ENCODE measurements at regions not wholly inside any gene's neighbourhood (a gene's known extent, or its start where the extent isn't known, plus 50 kb on each side); places are given as distances from the start of the nearest gene placed in this dataset.

DNA sequence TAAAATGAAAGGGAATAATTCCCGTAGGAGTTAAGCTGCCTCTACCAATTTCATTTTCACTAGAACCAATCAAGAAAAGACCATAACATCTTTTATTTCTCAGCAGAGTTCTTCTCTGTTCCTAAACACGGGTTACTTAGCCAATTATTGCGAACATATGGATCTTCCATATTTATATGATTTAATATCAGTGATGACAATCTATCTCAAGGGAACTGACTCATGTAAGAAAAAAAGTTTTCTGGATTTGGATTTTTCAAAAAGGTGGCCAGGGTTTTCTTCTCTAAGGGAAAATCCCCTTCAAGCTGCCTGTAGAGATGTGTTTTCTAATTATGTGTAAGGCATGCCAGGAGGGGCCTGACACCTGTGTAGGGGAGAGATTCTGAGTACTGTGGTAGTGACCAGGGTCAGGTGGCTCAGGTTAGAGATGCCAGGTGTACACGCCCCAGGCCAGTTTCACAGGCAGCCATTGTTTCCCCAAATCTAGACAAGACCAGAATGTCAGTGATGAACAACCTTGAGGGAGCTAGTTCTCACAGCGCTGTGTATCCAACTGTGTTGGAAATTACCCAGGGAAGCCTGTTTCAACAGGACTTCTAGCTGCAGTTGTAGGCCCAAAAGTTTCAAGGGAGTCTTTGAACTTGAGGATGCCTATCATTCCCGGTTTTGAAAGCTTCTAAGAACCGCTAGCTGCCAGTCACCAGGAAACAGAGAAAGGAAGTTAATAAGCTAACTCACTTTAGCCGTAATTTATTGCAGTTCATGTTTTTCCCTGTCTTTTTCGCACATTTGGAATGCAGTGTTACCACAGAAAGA is 572.5 kb upstream of the RGMB start:
- Histone ChIP-seq H3K36me3 (ENCODE audit: insufficient read depth, low read length) (no peaks in the 10 kb centered on the region), H2AFZ (ENCODE audit: low read length, unreplicated experiment) (no peak overlapping the region), H3K4me3 (ENCODE audit: low read depth, low read length) (no peak overlapping the region)

DNA sequence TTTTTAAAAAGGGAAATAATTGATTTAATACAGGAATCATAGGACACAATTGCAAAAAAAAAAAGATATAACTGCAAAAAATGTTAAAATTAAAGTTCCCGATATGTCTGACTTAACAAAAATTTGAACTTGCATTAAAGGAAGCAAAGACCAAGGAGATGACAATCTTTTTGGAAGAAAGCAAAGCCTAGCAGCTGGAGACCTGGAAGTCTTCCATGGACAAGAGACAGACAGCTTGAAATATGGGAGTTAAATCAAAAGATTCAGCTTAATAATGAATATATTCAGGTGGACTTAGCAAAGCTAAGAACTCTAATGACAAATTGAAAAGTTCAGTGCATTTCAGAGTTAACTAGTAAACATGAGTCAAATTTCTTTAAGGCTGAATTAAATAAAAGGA is 568.7 kb upstream of the RGMB start:
- Histone ChIP-seq H2AFZ (ENCODE audit: low read length, unreplicated experiment) (no peak overlapping the region), H3K36me3 (ENCODE audit: insufficient read depth, low read length) (no peaks in the 10 kb centered on the region), H3K4me3 (ENCODE audit: low read depth, low read length) (no peak overlapping the region), H3K79me2 (ENCODE audit: control insufficient read depth, insufficient read depth, low read length, unreplicated experiment) (no peaks in the 10 kb centered on the region), H3K4me1 (ENCODE audit: control insufficient read depth, insufficient read depth, low read length, unreplicated experiment) (peaks cover 10% of the 10 kb centered on the region), H3K27me3 (ENCODE audit: insufficient read depth, low read length) (no peaks in the 10 kb centered on the region), H3K27ac (ENCODE audit: low read depth, low read length) (no peak overlapping the region)

More for the DNA sequence above, 572.5 kb upstream of the RGMB start:
- H3K79me2 ChIP-seq (ENCODE audit: control insufficient read depth, insufficient read depth, low read length, unreplicated experiment) = no peaks in the 10 kb centered on the region
- no peak overlapping the region for H3K27ac ChIP-seq (ENCODE audit: low read depth, low read length)
- H3K4me1 ChIP-seq (ENCODE audit: control insufficient read depth, insufficient read depth, low read length, unreplicated experiment) = peaks cover 5% of the 10 kb centered on the region
- no peaks in the 10 kb centered on the region for H3K27me3 ChIP-seq (ENCODE audit: insufficient read depth, low read length)

DNA sequence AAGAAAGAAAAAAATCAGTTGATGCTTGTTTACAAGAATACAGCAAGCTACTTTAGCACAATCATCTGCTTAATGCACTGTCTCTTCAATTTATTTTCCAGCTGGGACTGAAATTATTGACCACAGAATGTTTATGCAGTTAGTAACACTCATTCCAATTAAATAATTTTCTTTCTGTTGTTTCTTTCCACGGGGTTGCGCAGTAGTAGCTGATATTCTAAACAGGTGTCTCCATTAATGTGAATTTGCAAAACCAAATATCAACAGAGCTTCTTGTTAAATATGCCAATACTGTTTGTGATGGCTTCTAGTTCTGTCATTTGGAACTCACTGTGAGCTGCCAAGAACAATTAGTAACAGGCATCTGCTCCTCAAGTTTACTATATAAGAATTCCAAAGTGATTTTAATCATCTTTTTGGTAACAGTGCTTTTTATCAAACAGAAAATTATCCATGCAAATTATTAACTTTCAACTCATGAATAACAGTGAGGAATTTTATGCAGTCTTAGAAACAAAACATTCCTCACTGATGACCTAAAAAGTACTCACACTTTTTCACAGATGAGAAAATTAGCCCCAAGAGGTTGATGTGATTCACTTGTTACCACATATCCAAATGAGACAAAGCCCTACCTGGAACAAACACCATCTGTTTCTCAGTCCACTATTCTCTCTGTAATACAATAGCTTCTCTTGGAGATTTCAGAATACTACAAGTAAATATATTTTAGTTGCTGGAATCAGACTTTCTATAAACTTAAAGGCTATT is 567.6 kb upstream of the RGMB start:
- Histone ChIP-seq H2AFZ (ENCODE audit: low read length, unreplicated experiment) (peak overlapping the region; percentile 30), H3K4me1 (ENCODE audit: control insufficient read depth, insufficient read depth, low read length, unreplicated experiment) (peaks cover 10% of the 10 kb centered on the region), H3K79me2 (ENCODE audit: control insufficient read depth, insufficient read depth, low read length, unreplicated experiment) (no peaks in the 10 kb centered on the region), H3K27me3 (ENCODE audit: insufficient read depth, low read length) (no peaks in the 10 kb centered on the region), H3K4me3 (ENCODE audit: low read depth, low read length) (no peak overlapping the region), H3K36me3 (ENCODE audit: insufficient read depth, low read length) (no peaks in the 10 kb centered on the region), H3K27ac (ENCODE audit: low read depth, low read length) (no peak overlapping the region)

DNA sequence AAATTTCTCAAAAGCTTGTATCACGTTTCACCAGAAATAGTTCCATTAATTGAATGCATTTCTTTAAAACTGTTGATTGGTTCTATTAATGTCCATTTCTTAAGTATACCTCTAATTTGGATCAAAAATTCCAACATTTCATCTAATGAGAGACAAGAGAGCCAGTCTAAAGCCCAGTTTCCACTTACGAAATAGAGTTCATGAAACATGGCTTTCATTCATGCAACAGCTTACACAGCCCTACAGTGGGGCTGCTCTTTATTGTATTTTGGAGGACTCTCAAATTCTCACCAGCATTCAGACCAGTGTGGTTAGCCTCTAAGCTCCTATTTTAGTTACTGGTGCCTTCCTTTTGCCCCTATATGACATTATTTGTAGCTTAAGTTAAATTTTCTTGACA is 566.9 kb upstream of the RGMB start:
- Histone ChIP-seq H3K36me3 (ENCODE audit: insufficient read depth, low read length) (no peaks in the 10 kb centered on the region), H2AFZ (ENCODE audit: low read length, unreplicated experiment) (no peak overlapping the region), H3K27ac (ENCODE audit: low read depth, low read length) (no peak overlapping the region), H3K79me2 (ENCODE audit: control insufficient read depth, insufficient read depth, low read length, unreplicated experiment) (no peaks in the 10 kb centered on the region), H3K4me3 (ENCODE audit: low read depth, low read length) (no peak overlapping the region), H3K4me1 (ENCODE audit: control insufficient read depth, insufficient read depth, low read length, unreplicated experiment) (peaks cover 10% of the 10 kb centered on the region), H3K27me3 (ENCODE audit: insufficient read depth, low read length) (no peaks in the 10 kb centered on the region)

DNA sequence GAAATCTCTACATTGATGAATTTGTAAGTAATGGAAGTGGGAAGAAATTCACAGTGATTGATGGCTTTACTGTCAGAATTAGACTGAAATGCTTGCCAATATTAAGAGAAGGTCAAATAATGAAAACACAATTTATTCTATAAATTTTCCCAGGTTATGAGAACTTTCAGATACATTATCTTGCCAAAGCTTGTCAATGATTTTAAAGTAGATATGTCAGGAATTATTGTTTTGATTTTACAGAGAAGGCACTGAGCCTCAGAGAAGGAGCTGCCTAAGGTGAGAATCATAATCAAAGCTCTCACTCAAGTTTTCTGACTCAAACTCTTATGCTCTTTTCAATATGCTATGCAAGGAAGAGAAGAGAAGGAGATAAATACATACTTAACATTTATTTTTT is 564.0 kb upstream of the RGMB start:
- Histone ChIP-seq H3K36me3 (ENCODE audit: insufficient read depth, low read length) (no peaks in the 10 kb centered on the region), H3K27ac (ENCODE audit: low read depth, low read length) (no peak overlapping the region), H3K27me3 (ENCODE audit: insufficient read depth, low read length) (no peaks in the 10 kb centered on the region), H3K4me1 (ENCODE audit: control insufficient read depth, insufficient read depth, low read length, unreplicated experiment) (peaks cover 13% of the 10 kb centered on the region), H3K4me3 (ENCODE audit: low read depth, low read length) (no peak overlapping the region), H3K79me2 (ENCODE audit: control insufficient read depth, insufficient read depth, low read length, unreplicated experiment) (no peaks in the 10 kb centered on the region), H2AFZ (ENCODE audit: low read length, unreplicated experiment) (no peak overlapping the region)

DNA sequence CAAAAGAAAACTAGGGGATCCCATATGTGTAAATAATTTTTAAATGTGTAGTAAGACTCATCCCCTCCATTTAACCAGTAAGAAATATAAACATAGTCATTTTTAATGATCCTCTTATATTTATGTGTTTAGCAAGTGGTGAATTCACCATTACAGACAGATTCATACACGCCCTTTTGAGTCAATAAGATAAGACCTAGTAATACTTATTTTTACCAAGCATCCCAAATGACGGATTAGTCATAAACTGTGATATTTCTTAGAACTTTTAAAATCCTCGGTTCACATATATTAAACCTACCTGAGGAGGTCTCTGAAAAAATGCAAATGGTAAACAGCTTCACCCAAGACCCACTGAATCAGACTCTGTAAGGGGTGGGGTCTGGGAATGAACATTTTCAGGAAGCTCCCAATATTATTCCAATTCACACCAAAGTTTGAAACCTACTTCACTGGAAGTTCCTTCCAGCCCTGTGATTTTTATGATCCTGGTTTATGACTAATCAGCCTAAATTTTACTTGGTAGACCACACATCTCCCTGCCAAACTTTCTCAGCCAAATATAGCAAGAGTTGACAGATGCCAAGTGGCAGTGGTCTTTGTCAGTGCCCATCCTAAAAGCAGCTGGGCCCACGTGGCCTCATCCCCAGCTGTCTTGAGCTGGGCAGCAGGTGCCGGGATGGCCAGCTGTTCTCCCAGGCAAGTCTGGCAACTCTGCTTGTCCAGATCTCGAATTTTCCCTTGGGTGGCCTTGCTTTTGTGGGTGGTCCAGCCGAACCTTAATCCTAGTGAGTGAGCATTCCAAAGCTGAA is 559.0 kb upstream of the RGMB start:
- Histone ChIP-seq H3K79me2 (ENCODE audit: control insufficient read depth, insufficient read depth, low read length, unreplicated experiment) (no peaks in the 10 kb centered on the region), H3K4me3 (ENCODE audit: low read depth, low read length) (no peak overlapping the region), H3K4me1 (ENCODE audit: control insufficient read depth, insufficient read depth, low read length, unreplicated experiment) (peaks cover 9% of the 10 kb centered on the region), H3K36me3 (ENCODE audit: insufficient read depth, low read length) (no peaks in the 10 kb centered on the region), H3K27ac (ENCODE audit: low read depth, low read length) (peak overlapping the region; percentile 49), H3K27me3 (ENCODE audit: insufficient read depth, low read length) (no peaks in the 10 kb centered on the region), H2AFZ (ENCODE audit: low read length, unreplicated experiment) (peak overlapping the region; percentile 64)

DNA sequence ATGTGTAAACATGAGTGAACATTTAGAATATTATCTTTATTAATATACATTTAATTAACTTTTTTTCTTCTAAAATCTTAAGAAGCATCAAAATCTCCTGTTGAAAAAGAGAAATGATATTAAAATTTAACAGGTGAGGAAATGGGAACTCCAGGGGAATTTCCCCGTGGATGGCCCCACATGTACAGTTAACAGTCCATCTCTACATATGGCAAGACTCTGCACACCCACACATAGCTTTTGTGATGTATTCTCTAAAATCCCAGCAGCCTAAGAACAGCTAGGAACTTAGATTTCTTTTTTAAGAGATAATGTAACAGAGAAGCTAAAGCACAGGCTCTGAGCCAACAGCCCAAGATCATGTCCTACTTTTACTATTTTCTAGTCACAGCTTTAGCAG is 556.3 kb upstream of the RGMB start:
- Histone ChIP-seq H3K27ac (ENCODE audit: low read depth, low read length) (no peak overlapping the region), H3K36me3 (ENCODE audit: insufficient read depth, low read length) (no peaks in the 10 kb centered on the region), H3K4me1 (ENCODE audit: control insufficient read depth, insufficient read depth, low read length, unreplicated experiment) (peaks cover 9% of the 10 kb centered on the region), H3K79me2 (ENCODE audit: control insufficient read depth, insufficient read depth, low read length, unreplicated experiment) (no peaks in the 10 kb centered on the region), H3K4me3 (ENCODE audit: low read depth, low read length) (no peak overlapping the region), H3K27me3 (ENCODE audit: insufficient read depth, low read length) (no peaks in the 10 kb centered on the region), H2AFZ (ENCODE audit: low read length, unreplicated experiment) (peak overlapping the region; percentile 46)

DNA sequence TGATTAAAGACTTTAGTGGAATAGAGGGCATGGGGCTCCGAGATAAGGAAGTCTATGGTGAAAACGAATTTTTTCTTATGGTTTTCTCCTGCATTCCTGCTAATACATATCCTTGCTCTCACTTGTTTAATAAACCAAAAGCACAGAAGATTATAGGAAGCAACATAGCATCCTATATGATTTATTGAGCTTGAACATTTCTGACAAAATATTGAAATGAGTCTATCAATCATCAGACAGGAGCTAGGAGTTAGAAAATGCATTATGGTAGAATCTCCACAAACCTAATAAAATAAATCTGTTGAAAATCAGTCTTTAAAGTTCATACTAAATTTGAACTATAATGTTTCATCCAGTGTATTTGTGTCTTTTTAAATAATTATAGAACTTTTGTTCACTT is 554.6 kb upstream of the RGMB start:
- Histone ChIP-seq H2AFZ (ENCODE audit: low read length, unreplicated experiment) (no peak overlapping the region), H3K27me3 (ENCODE audit: insufficient read depth, low read length) (no peaks in the 10 kb centered on the region), H3K36me3 (ENCODE audit: insufficient read depth, low read length) (no peaks in the 10 kb centered on the region), H3K4me1 (ENCODE audit: control insufficient read depth, insufficient read depth, low read length, unreplicated experiment) (peaks cover 9% of the 10 kb centered on the region), H3K27ac (ENCODE audit: low read depth, low read length) (no peak overlapping the region), H3K4me3 (ENCODE audit: low read depth, low read length) (no peak overlapping the region), H3K79me2 (ENCODE audit: control insufficient read depth, insufficient read depth, low read length, unreplicated experiment) (no peaks in the 10 kb centered on the region)

DNA sequence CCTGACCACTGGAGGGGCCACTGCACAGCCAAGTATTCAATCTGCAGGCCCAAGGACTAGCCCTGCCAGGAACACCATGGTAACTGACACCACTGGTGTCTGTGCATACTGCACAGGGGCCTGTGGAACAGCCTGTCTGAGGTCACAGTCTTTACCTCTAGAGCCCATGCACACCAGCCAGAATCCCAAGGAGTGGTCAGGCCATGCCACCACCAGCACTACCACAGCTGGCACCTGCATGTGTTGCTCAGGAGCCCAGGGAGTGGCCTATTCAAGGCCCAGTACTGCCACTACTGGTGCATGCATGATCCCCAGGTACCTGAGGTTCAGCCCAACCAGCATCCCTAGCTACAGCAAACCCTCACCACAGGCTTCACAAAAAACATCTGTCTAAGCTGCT is 546.0 kb upstream of the RGMB start:
- Histone ChIP-seq H3K27ac (ENCODE audit: low read depth, low read length) (no peak overlapping the region), H2AFZ (ENCODE audit: low read length, unreplicated experiment) (no peak overlapping the region), H3K36me3 (ENCODE audit: insufficient read depth, low read length) (no peaks in the 10 kb centered on the region), H3K79me2 (ENCODE audit: control insufficient read depth, insufficient read depth, low read length, unreplicated experiment) (no peaks in the 10 kb centered on the region), H3K4me1 (ENCODE audit: control insufficient read depth, insufficient read depth, low read length, unreplicated experiment) (no peaks in the 10 kb centered on the region), H3K27me3 (ENCODE audit: insufficient read depth, low read length) (no peaks in the 10 kb centered on the region), H3K4me3 (ENCODE audit: low read depth, low read length) (no peak overlapping the region)

DNA sequence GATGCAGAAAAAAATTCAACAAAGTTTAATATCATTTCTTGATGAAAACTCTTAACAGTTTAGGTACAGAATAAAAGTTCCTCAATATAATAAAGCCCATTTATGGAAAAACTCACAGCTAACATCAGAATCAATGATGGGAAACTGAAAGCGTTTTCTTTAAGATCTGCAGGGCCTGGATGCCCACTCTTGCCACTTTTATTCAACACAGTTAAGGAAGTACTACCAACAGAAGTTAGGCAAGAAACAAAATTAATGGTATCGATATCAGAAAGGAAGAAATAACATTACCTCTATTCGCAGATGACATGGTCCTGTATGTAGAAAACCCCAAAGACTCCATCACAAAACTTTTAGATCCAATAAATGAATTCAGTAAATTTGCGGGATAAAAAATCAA is 542.4 kb upstream of the RGMB start:
- H3K36me3 ChIP-seq (ENCODE audit: insufficient read depth, low read length) = no peaks in the 10 kb centered on the region
- H3K4me3 ChIP-seq (ENCODE audit: low read depth, low read length) = no peak overlapping the region
- H3K27ac ChIP-seq (ENCODE audit: low read depth, low read length) = no peak overlapping the region
- no peaks in the 10 kb centered on the region for H3K27me3 ChIP-seq (ENCODE audit: insufficient read depth, low read length)
- no peaks in the 10 kb centered on the region for H3K4me1 ChIP-seq (ENCODE audit: control insufficient read depth, insufficient read depth, low read length, unreplicated experiment)
- H3K79me2 ChIP-seq (ENCODE audit: control insufficient read depth, insufficient read depth, low read length, unreplicated experiment) = no peaks in the 10 kb centered on the region
- H2AFZ ChIP-seq (ENCODE audit: low read length, unreplicated experiment) = no peak overlapping the region

Measured in ACC112 (cell line).